GM04504 (cell line): ENCODE measurements at regions not wholly inside any gene's neighbourhood (a gene's known extent, or its start where the extent isn't known, plus 50 kb on each side); places are given as distances from the start of the nearest gene placed in this dataset.

Source experiments
- DNase-seq: peaks from one replicate; pipeline ENCODE4 v3.0.0-alpha.2; 2012; ENCODE audit warnings: low read depth

GRCh38 chr20:60636417-60636816, 615.6 kb upstream of the CDH4 start:
- no peak for DNase-seq

GRCh38 chr20:60637801-60638200, 614.3 kb upstream of the CDH4 start:
- no peak for DNase-seq

- no peak for DNase-seq
Observed at GRCh38 chr20:60638430-60639098, 613.5 kb upstream of the CDH4 start.

- no peak for DNase-seq
Observed at GRCh38 chr20:60641879-60642447, 610.1 kb upstream of the CDH4 start.

- DNase-seq = no peak
Observed at GRCh38 chr20:60642541-60642940, 609.5 kb upstream of the CDH4 start.

- DNase-seq = no peak
Observed at GRCh38 chr20:60648556-60648955, 603.5 kb upstream of the CDH4 start.

- DNase-seq = no peak
Observed at GRCh38 chr20:60649541-60649940, 602.5 kb upstream of the CDH4 start.

GRCh38 chr20:60650087-60650486, 602.0 kb upstream of the CDH4 start:
- no peak for DNase-seq

- no peak for DNase-seq
Observed at GRCh38 chr20:60652046-60652445, 600.0 kb upstream of the CDH4 start.

- no peak for DNase-seq
Observed at GRCh38 chr20:60652615-60653014, 599.4 kb upstream of the CDH4 start.

GRCh38 chr20:60653111-60653845, 598.8 kb upstream of the CDH4 start:
- DNase-seq = no peak

GRCh38 chr20:60658681-60659080, 593.4 kb upstream of the CDH4 start:
- DNase-seq = no peak

GRCh38 chr20:60659240-60659639, 592.8 kb upstream of the CDH4 start:
- no peak for DNase-seq

- DNase-seq = no peak
Observed at GRCh38 chr20:60662307-60662706, 589.8 kb upstream of the CDH4 start.

GRCh38 chr20:60664106-60664505, 588.0 kb upstream of the CDH4 start:
- no peak for DNase-seq

GRCh38 chr20:60667641-60668040, 584.4 kb upstream of the CDH4 start:
- no peak for DNase-seq

- DNase-seq = no peak
Observed at GRCh38 chr20:60669211-60669610, 582.9 kb upstream of the CDH4 start.

- DNase-seq = no peak
Observed at GRCh38 chr20:60676011-60676410, 576.0 kb upstream of the CDH4 start.

GRCh38 chr20:60677819-60678218, 574.2 kb upstream of the CDH4 start:
- no peak for DNase-seq

GRCh38 chr20:60680554-60680953, 571.5 kb upstream of the CDH4 start:
- no peak for DNase-seq

- DNase-seq = no peak
Observed at GRCh38 chr20:60687213-60687612, 564.8 kb upstream of the CDH4 start.

GRCh38 chr20:60690771-60691170, 561.3 kb upstream of the CDH4 start:
- DNase-seq = no peak

GRCh38 chr20:60691966-60692615, 560.0 kb upstream of the CDH4 start:
- DNase-seq = no peak
